ENCODE measurements at regions not wholly inside any gene's neighbourhood (a gene's known extent, or its start where the extent isn't known, plus 50 kb on each side); places are given as distances from the start of the nearest gene placed in this dataset.

- DNase-seq (ENCODE audit: low read depth, low spot score) = no peak
Observed at GRCh38 chr10:129135624-129136023, 331.4 kb upstream of the MGMT start.

GRCh38 chr10:129136074-129136473 is 331.0 kb upstream of the MGMT start:
- no peak for DNase-seq (ENCODE audit: low read depth, low spot score)

DNA sequence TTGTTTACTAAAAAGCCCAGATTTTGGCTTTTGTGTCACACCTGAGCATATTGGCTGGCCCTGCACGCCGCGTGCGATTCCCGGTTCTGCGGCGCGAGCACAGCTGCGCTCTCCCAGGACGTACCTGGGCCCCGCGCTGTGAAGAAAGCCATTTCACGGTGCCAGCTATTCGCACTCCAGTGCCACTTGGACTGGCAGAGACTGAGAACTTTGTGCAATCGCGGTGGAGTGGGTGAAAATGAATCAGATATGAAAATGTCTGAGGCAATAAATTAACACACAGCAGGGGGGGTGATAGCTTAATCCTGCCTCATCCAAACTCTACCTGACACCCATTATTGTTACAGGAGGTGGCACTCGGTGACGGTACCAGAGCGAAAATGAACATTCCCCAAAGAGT is 330.1 kb upstream of the MGMT start:
- no peak for DNase-seq (ENCODE audit: low read depth, low spot score)

GRCh38 chr10:129140921-129141885 is 325.8 kb upstream of the MGMT start:
- DNase-seq (ENCODE audit: low read depth, low spot score) = no peak

GRCh38 chr10:129151281-129151680 is 315.8 kb upstream of the MGMT start:
- no peak for DNase-seq (ENCODE audit: low read depth, low spot score)

- DNase-seq (ENCODE audit: low read depth, low spot score) = no peak
Observed at GRCh38 chr10:129156406-129156805, 310.6 kb upstream of the MGMT start.

GRCh38 chr10:129157185-129157584 is 309.9 kb upstream of the MGMT start:
- DNase-seq (ENCODE audit: low read depth, low spot score) = no peak

GRCh38 chr10:129161150-129161549 is 305.9 kb upstream of the MGMT start:
- no peak for DNase-seq (ENCODE audit: low read depth, low spot score)

GRCh38 chr10:129163531-129163930 is 303.5 kb upstream of the MGMT start:
- DNase-seq (ENCODE audit: low read depth, low spot score) = no peak

- DNase-seq (ENCODE audit: low read depth, low spot score) = no peak
Observed at GRCh38 chr10:129165076-129165720, 301.8 kb upstream of the MGMT start.

- no peak for DNase-seq (ENCODE audit: low read depth, low spot score)
Observed at GRCh38 chr10:129165770-129166169, 301.3 kb upstream of the MGMT start.

DNA sequence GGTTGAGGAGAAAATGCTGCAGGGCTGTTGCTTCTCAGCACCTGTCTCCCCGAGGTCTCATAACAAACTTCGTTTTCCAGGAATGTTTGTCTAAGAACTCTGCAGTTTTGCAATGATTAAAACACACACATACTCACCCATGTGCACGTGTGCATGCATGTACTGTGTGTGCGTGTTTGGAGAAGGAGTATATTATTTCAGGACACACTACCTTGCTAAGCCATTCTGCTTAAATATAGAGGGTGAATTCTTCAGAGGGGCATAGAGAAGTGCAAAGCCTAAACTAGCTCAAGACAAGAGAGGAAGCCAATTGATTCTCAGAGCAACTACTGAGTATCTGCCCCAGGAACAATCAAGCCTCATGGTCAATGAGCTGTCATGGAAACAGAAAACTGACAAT is 298.4 kb upstream of the MGMT start:
- DNase-seq (ENCODE audit: low read depth, low spot score) = no peak

- DNase-seq (ENCODE audit: low read depth, low spot score) = no peak
Observed at GRCh38 chr10:129169115-129169514, 297.9 kb upstream of the MGMT start.

GRCh38 chr10:129170812-129171211 is 296.2 kb upstream of the MGMT start:
- no peak for DNase-seq (ENCODE audit: low read depth, low spot score)

DNA sequence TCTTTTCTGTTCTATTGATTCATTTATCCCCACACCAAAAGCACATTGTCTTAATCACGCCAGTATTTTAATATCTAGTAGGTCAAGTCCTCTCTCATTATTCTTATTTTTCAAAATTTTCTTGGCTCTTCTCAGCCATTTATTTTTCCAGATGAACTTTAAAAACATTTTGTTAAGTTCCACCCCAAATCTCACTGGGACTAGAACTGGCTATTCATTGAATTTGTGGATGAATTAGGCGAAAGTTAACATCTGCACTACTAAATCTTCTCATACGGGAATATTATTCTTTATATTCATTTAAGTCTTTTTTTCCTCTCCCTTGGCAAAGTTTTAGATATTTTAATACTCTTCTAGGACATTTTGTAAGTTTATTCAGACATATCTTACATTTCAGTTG is 295.2 kb upstream of the MGMT start:
- no peak for DNase-seq (ENCODE audit: low read depth, low spot score)

- no peak for DNase-seq (ENCODE audit: low read depth, low spot score)
Observed at GRCh38 chr10:129174232-129175014, 292.6 kb upstream of the MGMT start.

DNA sequence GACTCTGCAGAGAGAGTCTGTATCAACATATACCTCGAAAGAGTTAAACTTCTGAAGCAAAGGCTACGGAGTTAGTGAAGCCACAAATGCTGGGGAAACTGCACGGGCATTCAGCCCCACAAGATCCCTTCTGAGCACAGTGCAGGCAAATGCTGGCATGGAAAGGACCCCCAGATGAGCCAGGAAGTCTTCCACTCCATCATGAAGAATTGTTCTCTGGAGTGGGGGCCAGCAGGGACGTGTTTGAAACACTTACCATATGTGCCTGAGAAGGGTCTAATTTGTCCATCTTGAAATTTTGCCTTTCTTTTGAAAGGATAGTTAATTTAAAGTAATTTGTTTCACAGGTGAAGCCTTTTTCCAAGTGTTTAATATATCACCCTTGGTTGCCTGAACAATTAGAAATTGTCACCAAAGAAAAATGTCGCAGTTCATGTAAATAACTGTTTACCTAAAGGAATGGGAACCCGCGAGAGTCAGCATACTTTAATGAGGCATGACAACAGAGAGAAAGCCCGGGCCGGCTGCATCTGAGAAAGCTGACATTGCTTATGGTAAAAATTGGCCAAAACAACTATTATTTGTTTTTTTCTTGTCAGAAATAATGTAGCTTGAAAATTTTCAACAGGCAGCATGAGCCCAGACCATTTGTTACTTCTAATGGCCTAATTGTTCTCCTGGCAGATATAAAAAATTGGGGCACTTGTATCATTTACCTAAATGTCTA is 287.6 kb upstream of the MGMT start:
- DNase-seq (ENCODE audit: low read depth, low spot score) = no peak

DNA sequence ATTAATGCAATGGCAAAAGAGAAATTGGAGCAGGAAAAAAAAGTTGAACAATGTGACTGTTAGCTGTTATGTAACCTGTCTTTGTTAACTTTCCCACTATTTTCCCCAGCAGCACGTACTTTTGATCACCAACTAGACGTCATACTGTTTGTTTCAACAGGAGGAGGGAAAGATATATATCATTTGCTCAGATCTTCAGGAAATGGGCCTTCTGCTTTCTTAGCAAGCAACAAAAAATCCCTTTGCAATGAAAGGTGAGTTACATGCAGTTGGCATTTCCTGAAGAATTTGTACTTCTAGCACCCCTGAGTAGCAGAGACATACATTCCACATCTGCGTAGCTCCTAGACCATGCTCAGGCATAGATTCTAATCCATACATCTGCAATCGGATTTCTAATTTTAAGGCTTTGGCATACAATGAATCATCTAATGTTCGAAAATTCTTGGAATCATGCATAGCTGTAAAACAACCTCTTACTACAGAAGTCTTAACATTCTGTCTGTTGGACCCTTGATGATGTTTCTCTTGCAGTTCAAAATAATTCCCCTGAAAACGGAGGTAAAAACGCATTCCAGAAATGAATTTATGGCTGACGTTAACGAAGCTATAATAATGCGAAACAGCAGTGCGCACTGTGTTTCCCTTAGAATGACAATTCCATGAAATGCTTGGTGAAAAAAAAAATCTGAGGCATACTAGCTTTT is 286.9 kb upstream of the MGMT start:
- no peak for DNase-seq (ENCODE audit: low read depth, low spot score)

DNA sequence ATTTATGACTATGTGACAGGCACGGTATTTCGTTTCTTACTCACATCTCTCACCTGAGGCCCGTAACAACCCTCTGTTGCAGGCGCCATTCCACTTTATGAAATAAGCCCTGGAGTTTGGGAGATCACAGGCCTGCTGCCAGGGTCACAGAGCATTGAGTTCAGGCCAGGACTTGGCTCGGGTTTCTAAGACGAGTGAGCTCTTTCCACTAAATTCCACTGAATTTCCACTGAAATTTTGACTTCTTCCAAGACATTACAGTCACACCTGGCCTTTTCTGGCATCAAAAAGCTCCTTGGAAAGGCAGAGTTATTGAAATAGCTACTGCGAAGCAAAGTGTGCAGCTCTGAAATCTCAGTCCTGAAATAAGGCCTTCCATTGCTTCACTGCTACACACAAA is 282.8 kb upstream of the MGMT start:
- no peak for DNase-seq (ENCODE audit: low read depth, low spot score)

DNA sequence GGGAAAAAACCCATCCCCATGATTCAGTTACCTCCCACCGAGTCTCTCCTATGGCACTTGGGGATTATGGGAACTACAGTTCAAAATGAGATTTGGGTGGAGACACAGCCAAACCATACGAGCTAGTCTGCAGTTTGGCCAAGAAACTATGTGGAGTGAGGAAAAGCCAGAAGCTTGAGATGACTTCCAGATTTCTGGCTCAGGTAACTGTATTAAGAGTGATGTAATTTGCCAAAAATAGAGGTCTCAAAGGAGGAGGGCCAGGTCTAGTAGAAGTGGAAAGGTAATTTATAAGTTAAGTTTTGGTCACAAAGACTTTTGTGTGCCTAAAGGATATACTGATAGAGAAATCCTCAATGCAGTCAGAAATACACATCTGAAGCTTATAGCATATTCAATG is 279.7 kb upstream of the MGMT start:
- DNase-seq (ENCODE audit: low read depth, low spot score) = no peak

DNA sequence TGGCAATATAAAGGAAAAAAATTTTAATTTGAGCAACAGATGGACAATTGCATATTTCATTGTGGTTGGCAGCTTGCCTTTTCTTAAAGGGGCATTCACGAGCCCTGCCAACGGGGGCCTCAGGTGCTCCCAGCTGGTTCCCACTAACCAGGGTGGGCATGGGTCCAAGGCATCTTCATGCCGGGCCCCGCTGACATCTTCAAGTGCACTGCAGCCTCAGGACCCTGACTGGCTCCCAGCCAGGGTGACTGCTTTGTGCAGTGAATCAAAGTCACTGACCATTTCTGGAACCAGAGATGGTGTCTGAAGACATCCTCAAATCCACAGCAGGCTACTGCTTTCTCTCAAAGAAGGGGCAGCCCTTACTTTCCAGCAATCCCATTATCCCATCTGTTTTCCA is 275.2 kb upstream of the MGMT start:
- no peak for DNase-seq (ENCODE audit: low read depth, low spot score)

Data from activated CD4-positive, CD25-positive, alpha-beta regulatory T cell treated with anti-CD3 and anti-CD28 coated beads, Interleukin-2, amount 50 U/mL, for 16 hours (primary cell).